Astrocyte of the cerebellum (primary cell): ENCODE measurements at regions not wholly inside any gene's neighbourhood (a gene's known extent, or its start where the extent isn't known, plus 50 kb on each side); places are given as distances from the start of the nearest gene placed in this dataset.

Experiments
- DNase-seq: peaks from one replicate; pipeline ENCODE4 v3.0.0-alpha.2; 2011; ENCODE audit warnings: low read depth
- H3K4me3 ChIP-seq: 2 replicates; pipeline ENCODE4 v1.5.1; 2011; ENCODE audit warnings: mild to moderate bottlenecking, low read depth, low read length, moderate library complexity
- in situ Hi-C: cut with HindIII; loops from 2 replicates; pipeline ENCODE4 v1.10.0; 2017; ENCODE audit warnings: low sequenced_read_pairs
- TF ChIP-seq, protein P1 (sequence below): IDR thresholded peaks from 2 replicates; pipeline ENCODE4 v1.5.1; 2012; ENCODE audit warnings: low read length, low read depth, moderate library complexity, mild to moderate bottlenecking; ENCODE audit errors: missing control alignments

DNA sequence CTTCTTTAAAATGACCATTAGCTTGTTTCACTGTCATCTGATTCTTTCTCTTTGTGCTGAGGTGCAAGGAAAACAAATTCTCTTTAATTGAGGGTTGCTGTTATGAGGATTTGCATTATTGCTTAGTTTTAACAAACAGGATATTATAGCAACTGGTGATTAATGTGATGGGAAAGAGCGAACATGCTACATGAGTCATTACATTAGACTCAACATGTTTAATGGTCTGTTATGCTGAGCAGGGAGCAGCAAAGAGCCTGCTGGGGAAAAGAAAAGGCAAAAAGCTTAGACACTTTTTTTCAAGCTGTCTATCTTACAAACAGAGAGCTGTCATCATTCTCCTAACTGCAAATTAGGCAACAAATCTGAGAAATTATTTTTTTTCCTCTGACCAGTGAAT is 230.5 kb upstream of the LCORL start:
- TF ChIP-seq, protein P1, sequence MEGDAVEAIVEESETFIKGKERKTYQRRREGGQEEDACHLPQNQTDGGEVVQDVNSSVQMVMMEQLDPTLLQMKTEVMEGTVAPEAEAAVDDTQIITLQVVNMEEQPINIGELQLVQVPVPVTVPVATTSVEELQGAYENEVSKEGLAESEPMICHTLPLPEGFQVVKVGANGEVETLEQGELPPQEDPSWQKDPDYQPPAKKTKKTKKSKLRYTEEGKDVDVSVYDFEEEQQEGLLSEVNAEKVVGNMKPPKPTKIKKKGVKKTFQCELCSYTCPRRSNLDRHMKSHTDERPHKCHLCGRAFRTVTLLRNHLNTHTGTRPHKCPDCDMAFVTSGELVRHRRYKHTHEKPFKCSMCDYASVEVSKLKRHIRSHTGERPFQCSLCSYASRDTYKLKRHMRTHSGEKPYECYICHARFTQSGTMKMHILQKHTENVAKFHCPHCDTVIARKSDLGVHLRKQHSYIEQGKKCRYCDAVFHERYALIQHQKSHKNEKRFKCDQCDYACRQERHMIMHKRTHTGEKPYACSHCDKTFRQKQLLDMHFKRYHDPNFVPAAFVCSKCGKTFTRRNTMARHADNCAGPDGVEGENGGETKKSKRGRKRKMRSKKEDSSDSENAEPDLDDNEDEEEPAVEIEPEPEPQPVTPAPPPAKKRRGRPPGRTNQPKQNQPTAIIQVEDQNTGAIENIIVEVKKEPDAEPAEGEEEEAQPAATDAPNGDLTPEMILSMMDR, result no peak
- in situ Hi-C loops, result no loop called here

DNA sequence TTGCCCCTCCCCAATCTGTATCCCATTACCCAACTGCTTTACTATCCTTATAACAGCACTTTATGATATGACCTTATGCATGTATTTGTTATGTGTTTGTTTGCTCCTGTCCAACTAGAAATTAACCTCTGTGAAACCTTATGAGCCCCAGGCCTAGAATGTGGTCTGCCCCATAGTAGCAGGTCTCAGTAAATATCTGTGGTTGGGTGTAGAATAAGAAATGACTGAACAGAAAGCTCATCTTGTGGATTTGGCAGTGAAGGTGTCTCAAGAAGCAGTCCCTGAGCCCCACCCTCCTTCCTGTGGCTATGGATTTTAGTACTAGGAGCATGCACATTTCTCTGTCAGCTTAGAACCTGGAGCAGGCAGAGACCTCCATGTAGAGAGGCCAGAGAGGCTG is 229.0 kb upstream of the LCORL start:
- DNase-seq, result no peak
- in situ Hi-C loops, result no loop called here
- TF ChIP-seq, protein P1, result no peak
- H3K4me3 ChIP-seq, result no peak overlapping the region

More for the DNA sequence above, 230.5 kb upstream of the LCORL start:
- DNase-seq, result no peak
- no peak overlapping the region for H3K4me3 ChIP-seq

- DNase-seq, result no peak
- in situ Hi-C loops, result no loop called here
- TF ChIP-seq, protein P1, result no peak
- H3K4me3 ChIP-seq, result no peak overlapping the region
Measured at GRCh38 chr4:18248611-18249010, 227.1 kb upstream of the LCORL start.

DNA sequence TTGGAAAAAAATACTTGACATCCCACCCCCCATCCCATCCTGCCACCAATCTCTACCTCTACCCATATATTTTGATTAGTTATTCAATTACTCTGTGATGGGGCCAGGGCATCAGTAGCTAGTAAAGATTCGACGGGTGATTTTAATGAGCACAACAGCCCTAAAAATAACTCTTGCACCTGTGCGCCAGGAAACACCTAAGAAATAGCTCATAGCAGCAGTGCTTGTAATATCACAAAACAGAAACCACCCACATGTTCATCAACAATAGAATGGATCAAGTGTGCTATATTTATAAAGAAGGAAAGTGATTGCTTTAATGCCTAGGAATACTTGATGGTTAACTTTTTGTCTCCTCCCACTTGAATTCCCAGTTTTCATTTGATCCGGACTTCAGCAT is 225.6 kb upstream of the LCORL start:
- H3K4me3 ChIP-seq, result no peak overlapping the region
- TF ChIP-seq, protein P1, result no peak
- in situ Hi-C loops, result no loop called here
- DNase-seq, result no peak

DNA sequence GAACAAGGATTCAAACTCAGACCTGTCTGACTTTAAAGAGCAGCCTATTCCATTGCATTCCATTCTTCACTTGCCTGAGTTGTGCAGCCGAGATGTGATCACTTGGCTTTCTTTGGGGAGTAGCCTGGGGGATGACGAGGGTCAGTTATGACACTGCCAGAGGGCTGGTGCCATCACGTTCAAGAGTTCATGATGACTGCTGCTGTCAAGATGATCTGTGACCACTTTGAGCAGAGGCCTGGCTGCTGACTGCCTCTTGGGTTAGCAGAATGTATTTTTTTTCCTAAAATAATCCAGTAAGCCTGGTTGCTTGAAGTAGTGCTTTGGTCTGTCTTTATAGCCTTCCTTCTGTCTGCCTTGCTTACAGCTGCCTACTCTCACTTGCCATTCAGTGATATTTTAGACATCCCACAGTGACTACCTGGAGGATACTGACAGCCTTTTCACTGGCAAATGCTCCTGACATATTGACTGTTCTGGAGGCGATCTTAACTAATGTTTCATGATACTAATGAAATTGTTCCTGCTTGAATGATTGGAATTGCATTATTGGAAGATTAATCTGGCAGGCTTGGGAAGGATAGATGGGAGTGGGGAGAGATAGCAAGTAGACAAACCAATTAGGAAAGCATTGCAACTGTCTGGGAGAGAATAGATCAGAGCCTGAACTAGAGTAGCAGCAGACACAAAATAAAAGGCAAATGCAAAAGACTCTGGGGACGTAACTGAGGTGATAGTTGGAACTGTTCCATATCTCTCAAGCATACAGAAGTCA is 221.6 kb upstream of the LCORL start:
- in situ Hi-C loops, result no loop called here
- DNase-seq, result no peak
- TF ChIP-seq, protein P1, result no peak
- H3K4me3 ChIP-seq, result no peak overlapping the region

- TF ChIP-seq, protein P1, result no peak
- in situ Hi-C loops, result no loop called here
- H3K4me3 ChIP-seq, result no peak overlapping the region
- DNase-seq, result no peak
Measured at GRCh38 chr4:18241727-18242126, 220.2 kb upstream of the LCORL start.
